ENCODE measurements at regions not wholly inside any gene's neighbourhood (a gene's known extent, or its start where the extent isn't known, plus 50 kb on each side); places are given as distances from the start of the nearest gene placed in this dataset.

DNA sequence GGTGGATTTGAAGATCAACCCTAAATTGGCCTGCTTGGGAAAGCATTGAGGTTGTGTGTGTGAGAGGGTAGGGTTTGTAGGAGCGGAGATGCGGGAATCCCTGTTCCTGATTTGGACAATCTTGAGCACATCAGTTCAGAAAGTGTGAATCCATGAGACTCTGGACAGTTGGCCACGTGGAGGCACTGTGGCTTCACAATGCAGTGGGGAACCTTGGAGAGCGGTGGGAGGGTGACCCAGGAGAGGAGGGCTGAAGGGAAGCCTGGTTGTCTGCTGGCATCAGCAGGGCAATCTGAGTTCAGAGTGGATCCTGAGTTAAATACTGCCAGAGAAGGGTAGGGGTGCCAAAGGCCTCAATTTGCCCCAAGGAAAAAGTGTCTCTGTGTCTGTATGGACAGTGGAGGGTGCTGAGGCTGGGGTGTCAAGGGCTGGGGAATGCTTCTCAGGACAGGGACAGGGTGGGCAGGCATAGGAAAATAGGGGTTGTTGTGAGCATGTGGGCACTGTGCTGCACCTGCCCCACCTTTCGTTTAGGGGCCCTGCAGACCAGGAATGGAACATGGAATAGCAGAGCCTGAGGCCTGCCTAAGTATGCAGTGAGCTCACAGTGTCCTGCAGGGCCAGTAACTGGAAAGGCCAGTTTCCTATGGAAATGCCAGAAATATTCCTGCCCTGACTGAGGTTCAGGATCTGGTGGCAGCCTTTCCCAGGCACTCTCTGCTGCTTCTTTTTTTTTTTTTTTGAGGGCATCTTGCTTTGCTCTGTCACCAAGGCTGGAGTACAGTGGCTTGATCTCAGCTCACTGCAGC, 162.9 kb upstream of the PRSS58 start:
- no peak overlapping the region for H3K4me3 ChIP-seq (ENCODE audit: low read depth, low read length)
- TF ChIP-seq, protein P1, sequence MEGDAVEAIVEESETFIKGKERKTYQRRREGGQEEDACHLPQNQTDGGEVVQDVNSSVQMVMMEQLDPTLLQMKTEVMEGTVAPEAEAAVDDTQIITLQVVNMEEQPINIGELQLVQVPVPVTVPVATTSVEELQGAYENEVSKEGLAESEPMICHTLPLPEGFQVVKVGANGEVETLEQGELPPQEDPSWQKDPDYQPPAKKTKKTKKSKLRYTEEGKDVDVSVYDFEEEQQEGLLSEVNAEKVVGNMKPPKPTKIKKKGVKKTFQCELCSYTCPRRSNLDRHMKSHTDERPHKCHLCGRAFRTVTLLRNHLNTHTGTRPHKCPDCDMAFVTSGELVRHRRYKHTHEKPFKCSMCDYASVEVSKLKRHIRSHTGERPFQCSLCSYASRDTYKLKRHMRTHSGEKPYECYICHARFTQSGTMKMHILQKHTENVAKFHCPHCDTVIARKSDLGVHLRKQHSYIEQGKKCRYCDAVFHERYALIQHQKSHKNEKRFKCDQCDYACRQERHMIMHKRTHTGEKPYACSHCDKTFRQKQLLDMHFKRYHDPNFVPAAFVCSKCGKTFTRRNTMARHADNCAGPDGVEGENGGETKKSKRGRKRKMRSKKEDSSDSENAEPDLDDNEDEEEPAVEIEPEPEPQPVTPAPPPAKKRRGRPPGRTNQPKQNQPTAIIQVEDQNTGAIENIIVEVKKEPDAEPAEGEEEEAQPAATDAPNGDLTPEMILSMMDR (IDR thresholded peaks at IDR 0.05; ENCODE audit: low read depth, low read length), result peak; percentile 57

DNA sequence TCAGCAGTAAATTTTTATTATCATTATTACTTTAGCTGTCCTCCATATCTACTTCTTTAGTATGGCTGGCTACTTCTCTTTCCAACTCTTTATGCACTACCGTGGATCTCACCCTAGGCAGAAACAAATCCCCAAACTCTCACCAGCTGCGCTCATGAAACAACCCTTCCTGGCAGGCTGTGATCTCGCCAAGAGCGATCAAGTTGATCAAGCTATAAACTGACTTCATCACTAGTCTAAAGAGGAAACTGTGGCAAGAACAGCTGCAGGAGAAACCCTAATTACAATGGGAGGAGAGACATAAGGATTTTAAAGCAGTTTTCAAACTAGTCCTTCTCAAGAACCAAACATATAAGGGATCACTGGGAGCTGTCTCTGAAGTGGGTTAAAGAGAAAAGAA, 160.5 kb upstream of the PRSS58 start:
- no peak overlapping the region for H3K4me3 ChIP-seq (ENCODE audit: low read depth, low read length)
- TF ChIP-seq, protein P1 (IDR thresholded peaks at IDR 0.05; ENCODE audit: low read depth, low read length), result no peak

DNA sequence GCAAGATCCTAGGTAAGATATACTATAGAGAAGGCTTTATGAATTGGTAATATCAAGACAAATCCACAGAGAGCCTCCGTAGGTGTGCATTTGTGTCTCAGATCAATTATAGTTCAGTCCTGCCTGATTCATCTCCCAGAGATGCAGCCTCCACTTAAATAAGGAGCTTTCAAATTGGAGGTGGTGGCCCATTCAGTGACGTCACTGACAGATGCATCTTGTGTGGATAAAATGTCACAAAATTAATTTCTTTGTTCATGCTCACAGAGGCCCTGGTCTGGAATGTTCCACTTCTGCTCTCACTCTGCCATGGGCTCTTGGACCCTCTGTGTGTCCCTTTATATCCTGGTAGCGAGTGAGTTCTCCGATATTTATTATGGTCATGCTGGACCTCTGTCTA, 157.1 kb upstream of the PRSS58 start:
- no peak overlapping the region for H3K4me3 ChIP-seq (ENCODE audit: low read depth, low read length)
- TF ChIP-seq, protein P1 (IDR thresholded peaks at IDR 0.05; ENCODE audit: low read depth, low read length), result no peak

DNA sequence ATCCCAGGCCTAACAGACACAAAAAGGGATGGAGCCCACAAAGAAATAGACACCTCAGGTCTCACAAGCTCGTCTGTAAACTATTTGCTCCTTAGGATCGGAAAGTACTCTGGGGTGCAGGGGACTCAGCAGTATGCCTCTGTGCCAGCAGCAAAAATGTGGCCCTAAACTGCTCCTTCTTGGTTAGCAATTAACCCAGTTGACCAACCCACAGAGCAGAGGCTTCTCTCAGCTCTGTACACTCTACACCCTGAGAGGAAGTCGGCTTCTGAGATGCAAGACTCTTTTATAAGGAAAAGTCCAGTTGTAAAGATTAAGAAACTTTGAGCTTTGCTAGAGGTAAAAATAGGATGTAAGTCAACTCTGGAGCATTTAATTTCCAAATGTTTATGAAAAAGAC, 156.3 kb upstream of the PRSS58 start:
- TF ChIP-seq, protein P1 (IDR thresholded peaks at IDR 0.05; ENCODE audit: low read depth, low read length), result no peak
- no peak overlapping the region for H3K4me3 ChIP-seq (ENCODE audit: low read depth, low read length)

DNA sequence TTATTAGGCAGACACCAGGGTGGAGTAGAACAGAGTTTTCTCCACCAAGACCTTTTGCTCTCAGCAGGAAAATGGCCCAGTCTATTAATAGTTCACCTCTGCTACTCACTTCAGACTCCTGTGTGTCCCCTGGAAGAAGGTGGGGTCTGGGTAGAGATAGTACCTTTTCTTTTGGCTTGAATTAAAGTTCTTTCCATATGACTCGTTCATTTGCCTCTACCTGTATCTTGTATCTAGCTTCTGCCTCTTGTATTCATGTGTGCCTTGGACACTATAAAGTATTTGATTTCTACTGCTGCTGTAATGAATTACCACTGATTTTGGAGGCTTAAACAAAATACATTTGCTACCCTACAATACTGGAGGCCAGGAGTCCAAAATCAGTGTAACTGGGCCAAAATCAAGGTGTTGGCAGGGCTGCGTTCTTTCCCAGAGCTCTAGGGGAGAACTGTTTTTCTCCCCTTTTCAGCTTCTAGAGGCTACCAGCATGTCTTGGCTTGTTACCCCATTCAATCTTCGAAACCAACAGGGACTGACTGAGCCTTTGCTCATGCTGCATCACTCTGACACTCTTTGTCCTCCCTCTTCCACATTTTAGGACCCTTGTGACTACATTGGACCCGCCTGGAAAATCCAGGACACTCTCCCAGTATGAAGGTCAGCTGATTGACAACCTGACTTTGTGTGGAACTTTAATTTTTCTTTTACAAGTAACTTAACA, 155.6 kb upstream of the PRSS58 start:
- no peak overlapping the region for H3K4me3 ChIP-seq (ENCODE audit: low read depth, low read length)
- TF ChIP-seq, protein P1 (IDR thresholded peaks at IDR 0.05; ENCODE audit: low read depth, low read length), result no peak

DNA sequence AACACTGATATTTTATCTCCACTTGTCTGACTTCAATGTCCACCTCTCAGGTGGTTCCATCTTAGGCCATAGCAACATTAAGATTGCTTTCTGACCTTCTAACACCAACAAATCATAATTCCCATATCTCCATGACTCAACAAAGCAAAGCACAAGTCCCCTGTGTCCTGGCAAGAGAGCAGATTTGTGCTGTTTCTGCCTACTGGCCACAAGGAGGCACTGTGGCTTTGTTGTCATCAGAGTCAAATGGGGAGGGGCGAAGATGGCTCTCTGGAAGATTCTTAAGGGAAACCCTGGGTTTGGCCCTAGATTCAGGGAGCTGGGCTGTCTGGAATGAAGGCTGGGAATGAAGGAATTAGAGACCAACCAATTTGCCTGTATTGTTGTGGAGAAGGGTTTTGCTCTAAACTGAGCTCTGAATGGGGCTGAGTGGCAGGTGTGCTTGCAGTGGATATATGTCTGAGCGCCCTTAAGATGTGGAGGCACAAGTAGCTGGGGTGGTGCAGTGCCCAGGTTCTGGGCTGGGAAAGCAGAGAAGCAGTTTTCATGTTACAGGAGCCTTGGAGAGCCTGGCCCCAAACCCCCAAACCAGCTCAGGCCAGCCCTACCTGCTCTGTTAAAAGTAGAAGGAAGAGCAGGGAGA, 154.8 kb upstream of the PRSS58 start:
- no peak overlapping the region for H3K4me3 ChIP-seq (ENCODE audit: low read depth, low read length)
- TF ChIP-seq, protein P1 (IDR thresholded peaks at IDR 0.05; ENCODE audit: low read depth, low read length), result peak; percentile 75

DNA sequence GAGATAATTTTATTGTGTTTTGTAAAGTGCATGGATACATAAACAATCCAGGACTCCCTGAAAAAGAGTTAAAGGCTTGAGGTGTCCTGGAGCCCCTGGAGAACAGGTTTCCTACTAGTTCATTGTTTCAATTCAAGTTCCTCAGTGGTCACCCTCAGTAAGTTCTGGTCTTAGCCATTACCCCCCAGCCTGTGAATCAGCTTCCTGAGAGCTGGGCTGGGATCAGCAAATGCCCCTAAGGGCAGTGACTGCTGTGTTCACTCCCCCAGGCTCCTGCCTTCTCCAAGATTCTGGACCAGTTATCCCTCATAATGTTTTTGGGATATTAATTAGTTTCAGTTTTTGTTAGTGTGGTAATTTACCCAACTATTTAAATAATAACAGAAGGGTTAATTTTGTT, 151.6 kb upstream of the PRSS58 start:
- no peak overlapping the region for H3K4me3 ChIP-seq (ENCODE audit: low read depth, low read length)
- TF ChIP-seq, protein P1 (IDR thresholded peaks at IDR 0.05; ENCODE audit: low read depth, low read length), result no peak
